NT2/D1 (cell line): ENCODE measurements at regions not wholly inside any gene's neighbourhood (a gene's known extent, or its start where the extent isn't known, plus 50 kb on each side); places are given as distances from the start of the nearest gene placed in this dataset.

ENCODE experiments used
- SUZ12 ChIP-seq: IDR thresholded peaks from 2 replicates; pipeline ENCODE4 v1.6.1; 2011; ENCODE audit not compliant: insufficient read length, insufficient read depth; ENCODE audit errors: extremely low read depth
- YY1 ChIP-seq: IDR thresholded peaks from 2 replicates; pipeline ENCODE4 v1.6.1; 2011; ENCODE audit not compliant: insufficient read length, insufficient read depth
- ZNF274 ChIP-seq: IDR thresholded peaks from 2 replicates; pipeline ENCODE4 v1.6.1; 2011; ENCODE audit warnings: mild to moderate bottlenecking, low read depth, low read length

- TF ChIP-seq SUZ12 (no peak), YY1 (no peak), ZNF274 (no peak)
Observed at GRCh38 chrX:137823257-137823656, 257.3 kb downstream of the ZIC3 start.
